ENCODE measurements at regions not wholly inside any gene's neighbourhood (a gene's known extent, or its start where the extent isn't known, plus 50 kb on each side); places are given as distances from the start of the nearest gene placed in this dataset.

DNA sequence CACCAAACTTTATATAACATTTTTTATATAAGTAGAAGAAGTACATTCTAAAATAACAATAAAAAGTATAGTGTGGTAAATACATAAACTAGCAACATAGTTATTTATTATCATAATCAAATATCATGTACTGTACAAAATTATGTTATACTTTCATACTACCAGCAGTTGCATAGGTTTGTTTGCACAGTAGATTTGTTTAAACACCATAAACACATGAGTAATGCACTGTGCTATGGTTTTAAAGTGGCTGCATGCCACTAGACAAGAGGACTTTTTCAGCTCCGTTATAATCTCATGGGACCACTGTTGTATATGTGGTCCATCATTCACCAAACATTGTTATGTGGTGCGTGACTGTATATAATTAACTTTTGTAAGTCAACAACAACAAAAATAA is 137.6 kb downstream of the DRD1 start:
- no peaks in the 10 kb centered on the region for H3K9me3 ChIP-seq (ENCODE audit: control insufficient read depth, insufficient read depth, low read length)
- H3K4me1 ChIP-seq (ENCODE audit: control insufficient read depth, insufficient read depth, low read length): no peaks in the 10 kb centered on the region
- DNase-seq (ENCODE audit: low read depth in 4 of 6, low spot score in 6 of 6): no peak
- H3K27me3 ChIP-seq (ENCODE audit: control insufficient read depth, insufficient read depth, low read length): no peaks in the 10 kb centered on the region
- no peak overlapping the region for H3K27ac ChIP-seq (ENCODE audit: low read depth, low read length)
- H3K36me3 ChIP-seq (ENCODE audit: control insufficient read depth, insufficient read depth, low read length): no peaks in the 10 kb centered on the region
- H3K4me3 ChIP-seq (ENCODE audit: low read depth, low read length): no peak overlapping the region
- no CpG with 5 or more reads among the region's 2 CpGs for WGBS (ENCODE audit: insufficient coverage)

- H3K4me3 ChIP-seq (ENCODE audit: low read depth, low read length): no peak overlapping the region
- no peaks in the 10 kb centered on the region for H3K4me1 ChIP-seq (ENCODE audit: control insufficient read depth, insufficient read depth, low read length)
- WGBS (ENCODE audit: insufficient coverage): no CpG with 5 or more reads among the region's 5 CpGs
- H3K27ac ChIP-seq (ENCODE audit: low read depth, low read length): no peak overlapping the region
- no peaks in the 10 kb centered on the region for H3K36me3 ChIP-seq (ENCODE audit: control insufficient read depth, insufficient read depth, low read length)
- H3K27me3 ChIP-seq (ENCODE audit: control insufficient read depth, insufficient read depth, low read length): no peaks in the 10 kb centered on the region
- H3K9me3 ChIP-seq (ENCODE audit: control insufficient read depth, insufficient read depth, low read length): no peaks in the 10 kb centered on the region
- no peak for DNase-seq (ENCODE audit: low read depth in 4 of 6, low spot score in 6 of 6)
Observed at GRCh38 chr5:175305251-175305650, 138.7 kb downstream of the DRD1 start.

GRCh38 chr5:175290379-175290778 is 153.6 kb downstream of the DRD1 start:
- H3K4me3 ChIP-seq (ENCODE audit: low read depth, low read length): no peak overlapping the region
- H3K9me3 ChIP-seq (ENCODE audit: control insufficient read depth, insufficient read depth, low read length): no peaks in the 10 kb centered on the region
- no peaks in the 10 kb centered on the region for H3K4me1 ChIP-seq (ENCODE audit: control insufficient read depth, insufficient read depth, low read length)
- WGBS (ENCODE audit: insufficient coverage): 81% methylated on average over 3 of the region's 4 CpGs
- H3K27ac ChIP-seq (ENCODE audit: low read depth, low read length): no peak overlapping the region
- no peaks in the 10 kb centered on the region for H3K36me3 ChIP-seq (ENCODE audit: control insufficient read depth, insufficient read depth, low read length)
- no peak for DNase-seq (ENCODE audit: low read depth in 4 of 6, low spot score in 6 of 6)
- no peaks in the 10 kb centered on the region for H3K27me3 ChIP-seq (ENCODE audit: control insufficient read depth, insufficient read depth, low read length)

GRCh38 chr5:175288048-175288621 is 155.8 kb downstream of the DRD1 start:
- H3K4me3 ChIP-seq (ENCODE audit: low read depth, low read length): no peak overlapping the region
- WGBS (ENCODE audit: insufficient coverage): 38% methylated on average over 8 of the region's 9 CpGs

DNA sequence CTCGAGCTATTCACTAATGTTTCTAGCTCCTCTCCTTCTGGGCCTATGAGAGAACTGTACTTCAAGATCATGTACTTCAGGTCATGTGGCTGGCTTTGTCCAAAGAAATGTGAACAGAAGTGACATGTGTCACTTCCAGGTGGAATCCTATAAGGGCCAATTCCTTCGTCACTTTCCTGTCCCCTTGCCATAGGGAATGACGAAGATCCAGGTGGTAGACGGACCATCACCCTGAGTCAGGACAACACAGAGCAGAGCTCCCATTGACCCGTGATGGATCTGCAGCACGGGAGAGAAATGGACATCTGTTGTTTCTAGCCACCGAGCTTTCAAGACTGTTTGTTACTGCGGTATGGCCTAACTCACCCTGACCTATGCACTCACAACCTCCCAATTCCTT is 157.0 kb downstream of the DRD1 start:
- H3K4me1 ChIP-seq (ENCODE audit: control insufficient read depth, insufficient read depth, low read length): no peaks in the 10 kb centered on the region
- no peaks in the 10 kb centered on the region for H3K36me3 ChIP-seq (ENCODE audit: control insufficient read depth, insufficient read depth, low read length)
- H3K4me3 ChIP-seq (ENCODE audit: low read depth, low read length): no peak overlapping the region
- no peaks in the 10 kb centered on the region for H3K9me3 ChIP-seq (ENCODE audit: control insufficient read depth, insufficient read depth, low read length)
- no peak for DNase-seq (ENCODE audit: low read depth in 4 of 6, low spot score in 6 of 6)
- WGBS (ENCODE audit: insufficient coverage): 97% methylated on average over 7 of the region's 8 CpGs
- H3K27ac ChIP-seq (ENCODE audit: low read depth, low read length): no peak overlapping the region
- H3K27me3 ChIP-seq (ENCODE audit: control insufficient read depth, insufficient read depth, low read length): no peaks in the 10 kb centered on the region

More at GRCh38 chr5:175288048-175288621, 155.8 kb downstream of the DRD1 start:
- DNase-seq (ENCODE audit: low read depth in 4 of 6, low spot score in 6 of 6): peak in 3 of 6 donors; percentile 3 to 97 (median 70)
- no peaks in the 10 kb centered on the region for H3K9me3 ChIP-seq (ENCODE audit: control insufficient read depth, insufficient read depth, low read length)
- no peaks in the 10 kb centered on the region for H3K36me3 ChIP-seq (ENCODE audit: control insufficient read depth, insufficient read depth, low read length)
- no peaks in the 10 kb centered on the region for H3K27me3 ChIP-seq (ENCODE audit: control insufficient read depth, insufficient read depth, low read length)
- H3K4me1 ChIP-seq (ENCODE audit: control insufficient read depth, insufficient read depth, low read length): no peaks in the 10 kb centered on the region
- no peak overlapping the region for H3K27ac ChIP-seq (ENCODE audit: low read depth, low read length)

- H3K4me3 ChIP-seq (ENCODE audit: low read depth, low read length): no peak overlapping the region
- no peak for DNase-seq (ENCODE audit: low read depth in 4 of 6, low spot score in 6 of 6)
- H3K36me3 ChIP-seq (ENCODE audit: control insufficient read depth, insufficient read depth, low read length): no peaks in the 10 kb centered on the region
- no peaks in the 10 kb centered on the region for H3K27me3 ChIP-seq (ENCODE audit: control insufficient read depth, insufficient read depth, low read length)
- no peak overlapping the region for H3K27ac ChIP-seq (ENCODE audit: low read depth, low read length)
- H3K9me3 ChIP-seq (ENCODE audit: control insufficient read depth, insufficient read depth, low read length): no peaks in the 10 kb centered on the region
- no peaks in the 10 kb centered on the region for H3K4me1 ChIP-seq (ENCODE audit: control insufficient read depth, insufficient read depth, low read length)
Observed at GRCh38 chr5:175285261-175285660, 158.7 kb downstream of the DRD1 start.

- H3K9me3 ChIP-seq (ENCODE audit: control insufficient read depth, insufficient read depth, low read length): no peaks in the 10 kb centered on the region
- no peak for DNase-seq (ENCODE audit: low read depth in 4 of 6, low spot score in 6 of 6)
- no peak overlapping the region for H3K4me3 ChIP-seq (ENCODE audit: low read depth, low read length)
- no peaks in the 10 kb centered on the region for H3K36me3 ChIP-seq (ENCODE audit: control insufficient read depth, insufficient read depth, low read length)
- WGBS (ENCODE audit: insufficient coverage): 83% methylated on average over 2 of the region's 2 CpGs
- H3K27me3 ChIP-seq (ENCODE audit: control insufficient read depth, insufficient read depth, low read length): no peaks in the 10 kb centered on the region
- no peak overlapping the region for H3K27ac ChIP-seq (ENCODE audit: low read depth, low read length)
- H3K4me1 ChIP-seq (ENCODE audit: control insufficient read depth, insufficient read depth, low read length): no peaks in the 10 kb centered on the region
Observed at GRCh38 chr5:175284806-175285205, 159.2 kb downstream of the DRD1 start.

DNA sequence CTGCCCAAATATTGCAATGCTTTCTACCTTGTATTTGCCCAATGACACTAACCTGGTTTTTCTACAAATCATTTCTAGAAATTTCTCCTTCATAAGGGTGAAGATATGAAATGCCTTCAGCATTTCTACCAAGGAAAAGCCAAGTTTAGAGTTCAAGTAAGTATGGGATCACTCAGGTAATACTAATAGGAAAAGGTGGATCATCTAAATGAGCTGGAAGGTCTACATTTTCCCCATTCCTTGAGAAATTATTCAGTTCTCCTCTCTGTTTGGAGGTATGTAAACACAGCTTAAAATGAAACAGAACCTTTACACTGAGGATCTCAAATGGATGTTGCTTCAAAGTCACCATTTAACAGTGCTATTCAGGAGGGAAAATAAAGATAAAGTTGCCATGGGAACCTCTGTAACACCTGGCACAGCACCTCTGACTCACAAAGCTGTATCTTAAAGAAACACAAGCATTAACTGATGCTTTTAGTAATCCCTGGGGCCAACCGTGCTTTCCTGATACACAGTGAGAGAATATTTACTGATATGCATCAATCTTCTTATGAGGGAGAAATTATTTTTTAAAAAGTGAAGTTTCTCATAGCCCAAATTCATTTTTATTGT is 161.3 kb downstream of the DRD1 start:
- no CpG with 5 or more reads among the region's 1 CpG for WGBS (ENCODE audit: insufficient coverage)

DNA sequence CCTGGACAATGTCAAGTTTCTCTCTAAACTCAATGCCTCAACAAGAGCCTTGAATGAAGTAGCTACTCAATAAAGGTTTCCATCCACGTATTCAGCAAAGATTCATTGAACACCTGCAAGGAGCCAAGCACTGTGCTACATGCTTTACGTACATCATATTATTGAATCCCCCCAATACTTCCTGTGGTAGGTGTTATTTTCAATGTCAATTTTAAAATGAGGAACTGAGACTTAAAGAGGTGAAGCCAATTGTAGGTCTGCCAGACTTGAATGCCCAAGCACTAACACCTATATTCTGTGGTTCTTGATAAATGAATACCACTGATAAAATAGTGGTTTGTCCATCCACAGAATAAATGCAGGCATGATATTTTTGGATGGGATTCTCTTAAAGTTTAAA is 162.3 kb downstream of the DRD1 start:
- Histone ChIP-seq H3K9me3 (ENCODE audit: control insufficient read depth, insufficient read depth, low read length) (no peaks in the 10 kb centered on the region), H3K4me3 (ENCODE audit: low read depth, low read length) (no peak overlapping the region), H3K27me3 (ENCODE audit: control insufficient read depth, insufficient read depth, low read length) (no peaks in the 10 kb centered on the region), H3K36me3 (ENCODE audit: control insufficient read depth, insufficient read depth, low read length) (no peaks in the 10 kb centered on the region), H3K27ac (ENCODE audit: low read depth, low read length) (no peak overlapping the region), H3K4me1 (ENCODE audit: control insufficient read depth, insufficient read depth, low read length) (no peaks in the 10 kb centered on the region)
- no CpG with 5 or more reads among the region's 2 CpGs for WGBS (ENCODE audit: insufficient coverage)
- no peak for DNase-seq (ENCODE audit: low read depth in 4 of 6, low spot score in 6 of 6)

More for the DNA sequence above, 161.3 kb downstream of the DRD1 start:
- no peaks in the 10 kb centered on the region for H3K9me3 ChIP-seq (ENCODE audit: control insufficient read depth, insufficient read depth, low read length)
- no peak overlapping the region for H3K4me3 ChIP-seq (ENCODE audit: low read depth, low read length)
- no peaks in the 10 kb centered on the region for H3K36me3 ChIP-seq (ENCODE audit: control insufficient read depth, insufficient read depth, low read length)
- no peak overlapping the region for H3K27ac ChIP-seq (ENCODE audit: low read depth, low read length)
- peak in 1 of 6 donors; percentile 66 for DNase-seq (ENCODE audit: low read depth in 4 of 6, low spot score in 6 of 6)
- H3K4me1 ChIP-seq (ENCODE audit: control insufficient read depth, insufficient read depth, low read length): no peaks in the 10 kb centered on the region
- H3K27me3 ChIP-seq (ENCODE audit: control insufficient read depth, insufficient read depth, low read length): no peaks in the 10 kb centered on the region

GRCh38 chr5:175281257-175281656 is 162.7 kb downstream of the DRD1 start:
- Histone ChIP-seq H3K27ac (ENCODE audit: low read depth, low read length) (no peak overlapping the region), H3K4me3 (ENCODE audit: low read depth, low read length) (no peak overlapping the region), H3K36me3 (ENCODE audit: control insufficient read depth, insufficient read depth, low read length) (no peaks in the 10 kb centered on the region), H3K9me3 (ENCODE audit: control insufficient read depth, insufficient read depth, low read length) (no peaks in the 10 kb centered on the region), H3K4me1 (ENCODE audit: control insufficient read depth, insufficient read depth, low read length) (no peaks in the 10 kb centered on the region), H3K27me3 (ENCODE audit: control insufficient read depth, insufficient read depth, low read length) (no peaks in the 10 kb centered on the region)
- no CpG with 5 or more reads among the region's 4 CpGs for WGBS (ENCODE audit: insufficient coverage)
- DNase-seq (ENCODE audit: low read depth in 4 of 6, low spot score in 6 of 6): no peak

All from spinal cord (tissue), 9 donors.